Mammary epithelial cell (primary cell): ENCODE measurements at regions not wholly inside any gene's neighbourhood (a gene's known extent, or its start where the extent isn't known, plus 50 kb on each side); places are given as distances from the start of the nearest gene placed in this dataset.

ENCODE experiments used
- EZH2 ChIP-seq: IDR thresholded peaks from 2 replicates; pipeline ENCODE4 v1.6.1; 2012; ENCODE audit warnings: low read length, inconsistent platforms, borderline replicate concordance
- TF ChIP-seq, protein P1 (sequence below), 2 donors: IDR thresholded peaks in 1 of 2; conservative IDR thresholded peaks in 1 of 2; 2 replicates each; pipeline ENCODE4 v1.5.1; 2011 to 2012; ENCODE audit warnings: inconsistent platforms in 2 of 2, low read length in 2 of 2, mild to moderate bottlenecking in 2 of 2, control low read depth in 1 of 2, low read depth in 1 of 2; ENCODE audit not compliant: insufficient read depth in 1 of 2; ENCODE audit errors: extremely low read depth in 1 of 2

DNA sequence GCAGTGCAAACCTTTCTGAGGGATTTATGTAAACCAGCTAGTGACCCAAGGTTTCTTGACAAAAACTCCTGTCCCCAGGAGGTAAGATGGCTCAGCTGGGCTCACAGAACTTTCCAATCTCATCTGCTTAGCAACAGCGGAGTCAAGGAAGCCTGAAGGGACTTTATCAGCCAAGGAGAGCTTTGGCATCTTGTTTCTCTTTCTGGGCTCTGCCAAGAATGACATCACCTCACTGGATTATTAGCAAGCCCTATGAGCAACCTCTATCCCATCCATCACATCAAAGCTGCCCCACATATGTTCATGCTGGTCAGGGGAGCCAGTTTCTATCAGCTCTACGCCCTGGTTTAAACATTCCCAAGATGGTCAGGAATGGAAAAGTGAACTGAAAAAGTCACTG lies 461.3 kb downstream of the ENC1 start:
- TF ChIP-seq, protein P1, sequence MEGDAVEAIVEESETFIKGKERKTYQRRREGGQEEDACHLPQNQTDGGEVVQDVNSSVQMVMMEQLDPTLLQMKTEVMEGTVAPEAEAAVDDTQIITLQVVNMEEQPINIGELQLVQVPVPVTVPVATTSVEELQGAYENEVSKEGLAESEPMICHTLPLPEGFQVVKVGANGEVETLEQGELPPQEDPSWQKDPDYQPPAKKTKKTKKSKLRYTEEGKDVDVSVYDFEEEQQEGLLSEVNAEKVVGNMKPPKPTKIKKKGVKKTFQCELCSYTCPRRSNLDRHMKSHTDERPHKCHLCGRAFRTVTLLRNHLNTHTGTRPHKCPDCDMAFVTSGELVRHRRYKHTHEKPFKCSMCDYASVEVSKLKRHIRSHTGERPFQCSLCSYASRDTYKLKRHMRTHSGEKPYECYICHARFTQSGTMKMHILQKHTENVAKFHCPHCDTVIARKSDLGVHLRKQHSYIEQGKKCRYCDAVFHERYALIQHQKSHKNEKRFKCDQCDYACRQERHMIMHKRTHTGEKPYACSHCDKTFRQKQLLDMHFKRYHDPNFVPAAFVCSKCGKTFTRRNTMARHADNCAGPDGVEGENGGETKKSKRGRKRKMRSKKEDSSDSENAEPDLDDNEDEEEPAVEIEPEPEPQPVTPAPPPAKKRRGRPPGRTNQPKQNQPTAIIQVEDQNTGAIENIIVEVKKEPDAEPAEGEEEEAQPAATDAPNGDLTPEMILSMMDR (conservative IDR thresholded peaks at IDR 0.05 in 1 of 2, IDR thresholded peaks at IDR 0.05 in 1 of 2; ENCODE audit: extremely low read depth in 1 of 2, insufficient read depth in 1 of 2, low read depth in 1 of 2, low read length in 2 of 2): no peak
- no peak for TF ChIP-seq EZH2
